NCI-H748 treated with DMSO at 0.1 percent for 48 hours (cell line): ENCODE measurements at regions not wholly inside any gene's neighbourhood (a gene's known extent, or its start where the extent isn't known, plus 50 kb on each side); places are given as distances from the start of the nearest gene placed in this dataset.
"Not testable (repeated sequence)": the region's sequence is repeated elsewhere in the genome, so short reads cannot be mapped to it uniquely, and the experiment has no call there.

ENCODE experiments used
- DNase-seq: peaks from one replicate; lab custom pipeline; 2025; lab: John Stamatoyannopoulos, UW

DNA sequence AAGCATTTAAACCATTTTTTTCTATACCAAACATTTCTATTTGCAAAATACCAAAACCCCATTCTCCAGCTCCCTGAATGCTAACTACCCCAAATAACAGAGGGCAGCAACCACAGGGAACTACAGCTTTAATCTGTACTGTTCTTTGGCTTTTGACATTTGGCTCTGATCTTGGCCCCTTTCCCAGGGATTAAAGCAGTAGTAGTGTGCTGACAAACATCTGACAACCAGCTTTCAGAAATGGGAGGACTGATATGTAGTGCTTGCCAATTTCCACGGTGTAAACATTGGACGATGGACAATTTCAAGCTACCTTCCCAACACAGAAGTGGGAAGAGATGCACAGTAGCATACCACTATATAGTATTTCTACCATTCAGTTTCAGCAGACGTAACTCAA lies 88.4 kb upstream of the TEAD1 start:
- no peak for DNase-seq

DNA sequence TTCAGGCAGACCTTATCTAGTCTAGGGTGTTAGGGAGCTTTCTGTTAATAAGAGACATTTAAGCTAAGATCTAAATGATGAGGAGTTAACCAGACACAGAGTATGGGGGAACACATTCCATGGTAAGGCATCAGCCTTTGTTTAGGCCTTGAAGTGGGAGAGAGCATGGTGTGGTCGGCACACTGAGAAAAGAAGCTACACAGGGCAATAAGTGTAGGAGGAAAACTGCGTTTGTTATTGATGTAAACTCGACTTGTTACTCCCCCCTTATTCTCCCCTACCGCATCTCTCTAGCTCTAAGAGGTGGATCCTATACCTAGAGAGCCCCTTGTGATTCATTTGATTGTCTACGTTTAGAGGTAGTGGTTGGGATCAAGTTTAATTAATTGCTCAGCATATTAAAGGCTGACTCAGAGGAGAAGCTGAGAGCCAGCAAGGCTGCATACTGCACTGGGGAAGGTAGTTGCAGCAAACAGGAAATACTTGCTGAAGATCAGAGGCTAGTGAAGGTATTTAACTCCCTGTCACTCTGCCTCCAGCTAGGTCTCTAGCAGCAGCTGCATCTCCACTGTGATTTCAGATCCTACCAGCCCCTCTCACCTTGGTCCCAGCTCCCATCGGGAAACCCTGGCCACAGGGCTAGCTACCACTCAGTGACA lies 86.8 kb upstream of the TEAD1 start:
- no peak for DNase-seq

DNA sequence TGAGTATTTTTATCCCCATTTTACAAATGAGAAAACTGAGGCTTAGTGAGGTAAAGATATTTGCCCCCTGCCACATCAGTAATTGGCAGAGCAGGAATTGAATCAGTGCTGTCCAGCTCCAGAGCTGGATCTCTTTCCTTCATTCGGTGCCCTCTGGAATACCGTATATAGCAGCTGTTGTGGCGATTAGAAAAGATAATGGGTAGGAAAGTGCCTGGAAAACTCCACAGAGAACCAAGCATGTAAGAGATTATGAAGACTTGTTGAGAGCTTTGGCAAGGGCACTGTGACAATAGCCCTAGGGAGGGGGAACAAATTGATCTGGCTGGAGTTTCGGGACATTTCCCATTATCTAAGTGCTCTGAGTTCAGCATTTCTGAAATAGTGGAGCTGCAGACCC lies 82.5 kb upstream of the TEAD1 start:
- DNase-seq: no peak

DNA sequence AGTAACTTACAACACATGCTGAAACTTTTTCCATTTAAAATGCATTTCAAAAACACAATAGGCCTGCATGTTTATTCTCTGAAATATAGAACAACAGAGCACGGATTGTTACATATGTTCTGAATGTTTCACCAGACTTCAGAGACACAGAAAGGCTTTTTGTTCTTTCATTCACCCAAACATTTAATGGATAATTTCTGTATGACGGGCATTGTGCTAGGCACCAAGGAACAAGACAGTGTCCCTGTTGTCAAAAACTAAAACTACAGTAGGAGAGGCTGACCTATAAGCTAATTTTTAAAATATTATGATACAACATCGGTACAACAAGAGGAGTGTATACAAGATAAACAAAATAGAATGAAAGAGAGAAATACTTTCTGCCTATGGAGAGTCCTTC lies 81.9 kb upstream of the TEAD1 start:
- DNase-seq: no peak

DNA sequence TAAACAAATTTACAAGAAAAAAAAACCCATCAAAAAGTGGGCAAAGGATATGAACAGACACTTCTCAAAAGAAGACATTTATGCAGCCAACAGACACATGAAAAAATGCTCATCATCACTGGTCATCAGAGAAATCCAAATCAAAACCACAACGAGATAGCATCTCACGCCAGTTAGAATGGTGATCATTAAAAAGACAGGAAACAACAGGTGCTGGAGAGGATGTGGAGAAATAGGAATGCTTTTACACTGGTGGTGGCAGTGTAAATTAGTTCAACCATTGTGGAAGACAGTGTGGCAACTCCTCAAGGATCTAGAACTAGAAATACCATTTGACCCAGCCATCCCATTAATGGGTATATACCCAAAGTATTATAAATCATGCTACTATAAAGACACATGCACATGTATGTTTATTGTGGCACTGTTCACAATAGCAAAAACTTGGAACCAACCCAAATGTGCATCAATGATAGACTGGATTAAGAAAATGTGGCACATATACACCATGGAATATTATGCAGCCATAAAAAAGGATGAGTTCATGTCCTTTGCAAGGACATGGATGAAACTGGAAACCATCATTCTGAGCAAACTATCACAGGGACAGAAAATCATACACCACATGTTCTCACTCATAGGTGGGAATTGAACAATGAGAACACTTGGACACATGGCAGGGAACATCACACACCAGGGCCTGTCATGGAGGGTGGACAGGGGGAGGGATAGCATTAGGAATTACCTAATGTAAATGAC lies 79.0 kb upstream of the TEAD1 start:
- DNase-seq: not testable (repeated sequence)

DNA sequence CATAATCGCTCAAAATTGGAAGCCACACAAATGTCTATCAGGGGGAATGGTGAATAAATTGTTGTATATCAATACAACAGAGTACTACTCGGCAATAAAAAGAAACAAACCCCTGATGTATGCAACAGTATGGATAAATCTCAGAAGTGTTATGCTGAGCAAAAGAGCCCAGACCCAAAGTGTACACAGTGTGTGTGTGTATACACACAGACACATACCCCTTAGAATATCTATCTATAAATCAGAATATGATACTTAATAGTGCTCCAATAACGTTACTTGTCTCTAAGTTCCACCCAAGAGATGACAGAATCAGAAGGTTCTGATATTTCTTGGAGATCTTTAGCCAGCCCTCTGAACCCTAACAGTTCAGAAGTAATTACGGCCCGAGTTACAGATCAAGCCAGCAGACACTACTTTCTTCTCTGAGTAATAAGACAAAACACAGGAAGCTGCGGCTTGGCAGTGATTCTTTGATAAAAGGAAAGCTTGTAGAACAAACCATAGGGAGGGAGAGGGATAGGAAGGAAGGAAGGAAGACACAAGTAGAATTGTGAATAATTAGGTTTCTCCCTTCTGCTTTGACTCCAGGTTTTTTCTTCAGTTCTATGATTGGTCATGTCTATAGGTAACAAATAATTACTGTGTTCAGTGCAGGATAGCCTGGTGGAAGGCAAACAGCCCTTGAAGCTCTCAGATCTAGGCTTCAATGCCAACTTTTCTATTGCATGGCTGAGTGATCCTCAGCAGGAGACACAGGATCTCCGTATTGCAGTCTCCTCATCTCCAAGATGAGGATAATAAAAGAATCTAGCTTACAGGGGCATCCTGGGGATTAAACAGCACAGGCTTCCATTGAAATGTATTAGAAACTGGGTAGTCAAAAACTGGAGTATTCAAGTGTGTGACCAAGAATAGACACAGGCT lies 75.6 kb upstream of the TEAD1 start:
- no peak for DNase-seq

DNA sequence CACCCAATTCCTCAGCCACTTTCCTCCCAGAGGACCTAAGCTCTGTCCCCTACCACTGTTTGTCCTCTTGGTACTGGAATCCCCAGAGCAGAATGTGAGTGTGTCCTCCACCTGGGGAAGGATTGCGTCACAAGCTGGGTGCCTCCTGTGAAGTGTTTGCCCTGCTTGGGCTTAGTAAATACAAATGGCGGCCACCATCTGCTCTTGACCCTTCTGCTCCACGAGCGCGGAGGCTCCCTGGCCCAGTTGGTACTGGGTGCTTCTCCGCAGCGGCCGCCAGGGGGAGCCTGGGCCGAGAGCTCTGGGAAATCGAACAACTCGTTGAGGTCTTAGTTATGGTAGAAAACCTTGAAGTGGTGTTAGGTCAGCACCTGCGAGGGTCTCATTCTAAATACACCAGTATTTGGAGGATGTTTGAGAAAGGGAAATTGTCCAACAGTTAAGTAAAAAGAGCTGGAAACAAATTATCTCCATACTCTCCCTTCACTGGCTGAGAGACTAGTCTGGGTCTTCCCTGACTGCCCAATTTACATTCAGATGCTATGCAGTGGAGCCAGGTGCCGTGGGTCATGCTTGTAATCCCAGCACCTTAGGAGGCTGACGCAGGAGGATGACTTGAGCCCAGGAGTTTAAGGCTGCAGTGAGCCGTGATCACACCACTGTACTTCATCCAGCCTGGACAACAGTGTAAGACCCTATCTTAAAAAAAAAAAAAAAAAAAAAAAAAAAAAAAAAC lies 74.6 kb upstream of the TEAD1 start:
- DNase-seq: peak; percentile 55

- DNase-seq: no peak
Measured at GRCh38 chr11:12600829-12601228, 73.4 kb upstream of the TEAD1 start.

GRCh38 chr11:12602421-12602820 lies 71.8 kb upstream of the TEAD1 start:
- no peak for DNase-seq

GRCh38 chr11:12603143-12604088 lies 70.8 kb upstream of the TEAD1 start:
- DNase-seq: no peak

GRCh38 chr11:12604557-12605153 lies 69.6 kb upstream of the TEAD1 start:
- DNase-seq: no peak

DNA sequence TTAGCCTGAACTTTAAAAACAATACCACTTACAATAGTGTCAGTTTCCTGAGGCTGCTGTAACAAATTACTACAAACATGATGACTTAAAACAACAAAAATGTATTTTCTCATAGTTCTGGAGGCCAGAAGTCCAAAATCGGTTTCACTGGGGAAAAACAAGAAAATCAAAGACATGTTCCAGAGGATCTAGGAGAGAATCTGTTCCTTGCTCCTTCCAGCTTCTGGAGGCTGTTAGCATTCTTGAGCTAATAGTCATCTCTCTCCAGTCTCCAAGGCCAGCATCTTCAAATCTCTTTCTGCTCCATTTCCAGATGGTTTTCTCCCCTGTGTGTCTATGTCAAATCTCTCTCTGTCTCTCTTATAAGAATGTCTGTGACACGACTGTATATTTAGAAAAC lies 67.6 kb upstream of the TEAD1 start:
- DNase-seq: no peak

DNA sequence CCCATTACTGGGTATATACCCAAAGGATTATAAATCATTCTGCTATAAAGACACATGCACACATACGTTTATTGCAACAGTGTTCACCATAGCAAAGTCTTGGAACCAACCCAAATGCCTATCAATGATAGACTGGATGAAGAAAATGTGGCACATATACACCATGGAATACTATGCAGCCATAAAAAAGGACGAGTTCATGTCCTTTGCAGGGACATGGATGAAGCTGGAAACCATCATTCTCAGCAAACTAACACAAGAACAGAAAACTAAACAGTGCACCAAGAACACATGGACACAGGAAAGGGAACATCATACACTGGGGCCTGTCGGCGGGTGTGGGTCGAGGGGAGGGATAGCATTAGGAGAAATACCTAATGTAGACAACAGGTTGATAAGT lies 65.5 kb upstream of the TEAD1 start:
- not testable (repeated sequence) for DNase-seq

DNA sequence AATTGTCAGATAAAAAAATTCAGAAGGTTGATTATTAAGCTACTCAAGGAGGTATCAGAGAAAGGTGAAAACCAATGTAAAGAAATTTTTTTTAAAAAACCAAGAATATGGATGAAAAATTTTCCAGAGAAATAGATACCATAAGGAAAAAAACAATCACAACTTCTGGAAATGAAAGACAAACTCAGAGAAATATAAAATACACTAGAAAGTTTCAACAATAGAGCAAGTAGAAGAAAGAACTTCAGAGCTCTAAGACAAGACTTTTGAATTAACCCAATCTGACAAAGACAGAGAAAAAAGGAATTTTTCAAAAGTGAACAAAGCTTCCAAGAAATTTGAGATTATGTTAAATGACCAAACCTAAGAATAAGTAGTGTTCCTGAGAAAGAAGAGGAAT lies 62.9 kb upstream of the TEAD1 start:
- DNase-seq: no peak

- DNase-seq: no peak
Measured at GRCh38 chr11:12617632-12618031, 56.6 kb upstream of the TEAD1 start.

DNA sequence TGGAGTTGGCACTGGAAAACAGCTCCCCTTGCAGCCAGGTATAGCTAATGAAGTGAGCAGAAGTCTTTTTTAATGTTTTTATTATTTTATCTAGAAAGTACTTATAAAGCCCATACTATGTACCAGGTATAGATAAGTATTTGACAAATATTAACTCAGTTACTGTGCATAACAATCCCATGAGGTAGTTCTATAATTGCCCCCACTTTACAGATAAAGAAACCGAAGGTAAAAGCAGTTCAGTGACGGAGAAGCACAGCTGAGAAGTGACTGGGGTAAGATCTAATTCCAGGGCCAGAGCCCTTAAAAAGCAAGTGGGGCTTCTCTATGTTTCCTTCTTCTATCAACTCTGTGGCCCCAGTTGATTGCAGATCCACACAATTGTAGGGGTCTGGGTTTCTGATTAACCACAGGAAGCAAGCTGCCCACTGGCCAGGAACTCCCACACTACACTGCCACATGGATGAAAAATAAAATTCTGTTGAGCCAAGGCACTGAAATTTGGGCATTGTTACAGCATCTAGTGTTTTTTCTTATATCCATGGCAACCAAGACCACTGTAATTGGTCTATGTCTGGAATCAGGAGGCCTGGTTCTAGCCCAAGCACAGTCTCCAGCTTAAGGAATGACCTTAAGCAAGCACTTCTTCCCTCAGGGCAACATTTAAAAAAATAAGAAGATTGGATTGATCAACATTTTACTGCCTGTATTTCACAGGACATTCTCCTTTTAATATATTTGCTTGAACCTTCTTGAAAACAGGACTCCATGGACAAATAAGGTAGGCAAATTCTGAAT lies 55.3 kb upstream of the TEAD1 start:
- DNase-seq: no peak

- no peak for DNase-seq
Measured at GRCh38 chr11:12623869-12624268, 50.4 kb upstream of the TEAD1 start.
